ENCODE measurements at regions not wholly inside any gene's neighbourhood (a gene's known extent, or its start where the extent isn't known, plus 50 kb on each side); places are given as distances from the start of the nearest gene placed in this dataset.

DNA sequence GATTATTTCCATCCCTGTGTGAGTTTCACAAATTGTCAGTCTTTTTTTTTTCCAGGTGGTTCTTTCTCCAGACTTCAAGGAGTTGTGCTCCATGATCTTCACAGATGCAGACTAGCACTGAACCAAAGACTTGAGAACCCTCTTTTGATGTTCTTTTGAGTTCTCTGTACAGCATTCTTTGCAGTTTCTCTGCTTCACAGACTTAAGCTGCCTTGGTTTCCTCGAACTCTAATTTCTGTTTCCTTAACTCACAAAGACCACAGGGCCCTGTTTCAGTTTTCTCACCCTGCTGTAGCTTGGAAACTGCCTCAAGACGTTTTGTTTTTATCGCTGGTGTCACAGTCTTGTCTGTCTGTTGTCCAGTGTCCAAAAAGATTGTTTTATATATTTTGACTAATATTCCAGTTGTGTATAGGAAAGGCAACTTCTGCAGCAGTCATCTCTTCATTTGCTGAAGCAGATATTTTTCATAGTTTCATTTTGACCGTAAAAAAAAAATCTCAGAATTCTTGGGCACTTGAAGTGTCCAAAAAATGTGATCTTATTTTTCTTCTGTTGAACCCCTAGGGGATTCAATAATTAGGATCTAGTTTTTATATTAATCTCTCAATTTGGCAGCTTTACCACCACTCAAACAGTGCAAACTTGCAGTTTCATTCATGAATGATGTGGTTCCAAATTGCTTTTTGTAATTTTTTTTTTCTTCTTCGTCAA lies 97.0 kb upstream of the MC4R start:
- Mint-ChIP-seq H3K9me3 (ENCODE audit: low read depth) (no peaks in the 10 kb centered on the region), H3K36me3 (ENCODE audit: insufficient read depth) (no peaks in the 10 kb centered on the region)

GRCh38 chr18:60471652-60472051 lies 99.1 kb upstream of the MC4R start:
- no peak for TF ChIP-seq CTCF (IDR thresholded peaks at IDR 0.05; ENCODE audit: unreplicated experiment)
- no peaks in the 10 kb centered on the region for H3K36me3 Mint-ChIP-seq (ENCODE audit: insufficient read depth)
- no peaks in the 10 kb centered on the region for H3K4me1 Mint-ChIP-seq (ENCODE audit: low read depth)
- no peaks in the 10 kb centered on the region for H3K9me3 Mint-ChIP-seq (ENCODE audit: low read depth)
- no peak overlapping the region for H3K4me3 Mint-ChIP-seq (ENCODE audit: low read depth)
- no peak overlapping the region for H3K27ac Mint-ChIP-seq
- DNase-seq (ENCODE audit: low spot score, unreplicated experiment), result no peak
- H3K27me3 Mint-ChIP-seq, result no peaks in the 10 kb centered on the region

More for the DNA sequence above, 97.0 kb upstream of the MC4R start:
- DNase-seq (ENCODE audit: low spot score, unreplicated experiment), result no peak
- H3K27ac Mint-ChIP-seq, result no peak overlapping the region
- H3K4me3 Mint-ChIP-seq (ENCODE audit: low read depth), result no peak overlapping the region
- no peak for TF ChIP-seq CTCF (IDR thresholded peaks at IDR 0.05; ENCODE audit: unreplicated experiment)
- H3K27me3 Mint-ChIP-seq, result no peaks in the 10 kb centered on the region
- H3K4me1 Mint-ChIP-seq (ENCODE audit: low read depth), result no peaks in the 10 kb centered on the region

GRCh38 chr18:60485201-60485600 lies 112.6 kb upstream of the MC4R start:
- no peaks in the 10 kb centered on the region for H3K36me3 Mint-ChIP-seq (ENCODE audit: insufficient read depth)
- no peak overlapping the region for H3K27ac Mint-ChIP-seq
- no peaks in the 10 kb centered on the region for H3K27me3 Mint-ChIP-seq
- H3K4me1 Mint-ChIP-seq (ENCODE audit: low read depth), result no peaks in the 10 kb centered on the region
- H3K4me3 Mint-ChIP-seq (ENCODE audit: low read depth), result no peak overlapping the region
- DNase-seq (ENCODE audit: low spot score, unreplicated experiment), result no peak
- no peak for TF ChIP-seq CTCF (IDR thresholded peaks at IDR 0.05; ENCODE audit: unreplicated experiment)
- peaks cover 4% of the 10 kb centered on the region for H3K9me3 Mint-ChIP-seq (ENCODE audit: low read depth)

DNA sequence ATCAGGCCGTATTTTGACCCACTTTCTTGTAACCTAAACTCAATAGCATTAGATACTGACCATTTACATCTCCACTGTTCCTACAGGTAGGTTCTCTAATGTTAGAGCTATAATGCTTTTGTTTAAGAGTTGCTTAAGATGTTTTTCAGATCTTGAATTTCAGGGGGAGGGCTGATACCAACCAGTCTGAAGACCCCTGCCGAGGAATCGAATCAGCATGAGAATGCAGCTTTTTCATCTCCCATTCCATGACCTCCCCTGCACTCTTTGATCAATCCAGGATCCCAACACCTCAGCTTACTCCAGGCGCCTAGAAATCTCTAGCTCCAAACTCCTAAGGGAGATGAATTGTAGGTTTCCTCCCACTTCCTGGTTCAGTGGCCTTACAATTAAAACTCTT lies 120.5 kb upstream of the MC4R start:
- Mint-ChIP-seq H3K4me3 (ENCODE audit: low read depth) (no peak overlapping the region), H3K4me1 (ENCODE audit: low read depth) (no peaks in the 10 kb centered on the region), H3K27ac (no peak overlapping the region), H3K36me3 (ENCODE audit: insufficient read depth) (no peaks in the 10 kb centered on the region), H3K27me3 (no peaks in the 10 kb centered on the region), H3K9me3 (ENCODE audit: low read depth) (no peaks in the 10 kb centered on the region)
- DNase-seq (ENCODE audit: low spot score, unreplicated experiment), result no peak
- TF ChIP-seq CTCF (IDR thresholded peaks at IDR 0.05; ENCODE audit: unreplicated experiment), result no peak

DNA sequence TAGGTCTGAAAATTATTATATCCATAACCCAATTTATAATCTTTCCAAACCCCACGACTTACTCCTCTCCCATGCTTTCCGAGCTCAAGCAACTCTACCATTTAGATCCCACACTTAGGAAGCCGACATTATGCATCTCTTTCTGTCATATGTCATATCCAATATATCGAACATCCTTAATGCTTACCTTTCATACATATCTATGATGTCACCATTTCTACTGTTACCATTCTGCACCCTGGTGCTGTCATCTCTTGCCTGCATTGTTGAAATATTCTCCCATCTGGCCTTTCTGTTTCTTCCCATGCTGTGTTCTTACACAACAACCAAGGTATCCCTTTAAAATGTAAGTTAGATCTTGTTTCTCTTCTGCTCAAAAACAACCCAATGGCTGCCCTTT lies 127.1 kb upstream of the MC4R start:
- Mint-ChIP-seq H3K4me3 (ENCODE audit: low read depth) (no peak overlapping the region), H3K36me3 (ENCODE audit: insufficient read depth) (no peaks in the 10 kb centered on the region), H3K27ac (no peak overlapping the region), H3K9me3 (ENCODE audit: low read depth) (no peaks in the 10 kb centered on the region), H3K27me3 (no peaks in the 10 kb centered on the region), H3K4me1 (ENCODE audit: low read depth) (peaks cover 6% of the 10 kb centered on the region)
- no peak for DNase-seq (ENCODE audit: low spot score, unreplicated experiment)
- TF ChIP-seq CTCF (IDR thresholded peaks at IDR 0.05; ENCODE audit: unreplicated experiment), result no peak
